HG03469 (cell line): ENCODE measurements at regions not wholly inside any gene's neighbourhood (a gene's known extent, or its start where the extent isn't known, plus 50 kb on each side); places are given as distances from the start of the nearest gene placed in this dataset.
"Not testable (repeated sequence)": the region's sequence is repeated elsewhere in the genome, so short reads cannot be mapped to it uniquely, and the experiment has no call there.

ENCODE experiments used
- ATAC-seq: cut with Tn5 transposase; IDR thresholded peaks from one replicate; pipeline ENCODE4 v1.9.1; 2021; ENCODE audit warnings: mild to moderate bottlenecking, moderate library complexity, moderate number of reproducible peaks; ENCODE audit not compliant: unreplicated experiment

DNA sequence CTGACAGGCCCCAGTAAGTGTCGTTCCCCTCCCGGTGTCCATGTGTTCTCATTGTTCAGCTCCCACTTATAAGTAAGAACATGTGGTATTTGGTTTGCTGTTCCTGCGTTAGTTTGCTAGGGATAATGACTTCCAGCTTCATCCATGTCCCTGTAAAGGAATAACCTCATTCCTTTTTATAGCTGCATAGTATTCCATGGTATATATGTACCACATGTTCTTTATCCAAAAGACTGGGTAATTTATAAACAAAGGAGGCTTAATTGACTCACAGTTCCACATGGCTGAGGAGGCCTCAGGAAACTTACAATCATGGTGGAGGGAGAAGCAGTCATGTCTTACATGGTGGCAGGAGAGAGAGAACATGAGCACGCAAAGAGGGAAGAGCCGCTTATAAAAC, 79.6 kb upstream of the CACUL1 start:
- ATAC-seq: not testable (repeated sequence)

DNA sequence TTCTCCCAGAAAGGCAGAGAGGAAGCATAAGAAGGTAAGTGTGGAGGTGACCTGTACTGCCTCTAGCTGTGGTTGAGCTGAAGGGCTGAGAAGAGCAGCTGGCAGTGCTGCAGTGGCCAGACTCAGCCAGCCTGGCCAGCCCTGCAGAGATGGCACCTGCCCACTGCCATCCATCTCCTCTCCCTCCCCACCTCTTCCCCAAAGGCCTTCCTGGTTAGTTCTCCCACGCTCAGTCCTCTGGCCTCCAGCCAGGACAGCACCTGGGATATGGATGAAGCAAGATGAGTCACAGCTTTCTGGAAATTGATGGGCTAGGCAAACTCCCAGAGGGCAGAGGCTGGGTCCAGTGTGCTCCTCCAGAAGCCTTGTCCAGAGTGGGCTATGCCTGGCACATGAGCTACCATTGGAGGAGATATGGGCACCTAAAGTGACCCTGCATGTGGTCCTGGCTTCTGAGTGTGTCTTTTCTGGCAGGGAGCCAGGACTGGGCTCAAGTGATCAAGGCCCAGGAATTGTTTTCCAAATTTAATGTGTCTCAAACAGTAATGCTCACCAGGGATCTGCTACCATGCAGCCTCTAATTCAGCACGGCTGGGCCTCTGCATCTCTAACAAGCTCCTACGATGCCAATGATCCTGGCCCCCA, 81.0 kb upstream of the CACUL1 start:
- ATAC-seq: no peak

DNA sequence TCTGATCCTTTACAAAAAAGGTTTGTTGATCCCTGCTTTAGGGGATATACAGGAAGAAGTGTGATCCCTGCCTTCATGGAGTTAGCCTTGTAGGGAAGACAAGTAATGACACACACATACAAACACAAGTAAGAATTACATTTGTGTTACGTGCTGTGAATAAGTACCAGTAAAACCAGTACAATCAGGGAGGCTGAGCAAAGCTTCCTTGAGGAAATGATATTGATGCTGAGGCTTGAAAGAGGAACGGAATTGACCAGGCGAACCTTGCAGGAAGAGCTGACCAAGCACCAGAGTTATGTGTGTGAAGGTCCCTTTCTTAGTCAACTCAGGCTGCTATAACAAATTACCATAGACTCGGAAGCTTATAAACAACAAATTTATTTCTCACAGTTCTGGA, 83.6 kb upstream of the CACUL1 start:
- ATAC-seq: no peak

DNA sequence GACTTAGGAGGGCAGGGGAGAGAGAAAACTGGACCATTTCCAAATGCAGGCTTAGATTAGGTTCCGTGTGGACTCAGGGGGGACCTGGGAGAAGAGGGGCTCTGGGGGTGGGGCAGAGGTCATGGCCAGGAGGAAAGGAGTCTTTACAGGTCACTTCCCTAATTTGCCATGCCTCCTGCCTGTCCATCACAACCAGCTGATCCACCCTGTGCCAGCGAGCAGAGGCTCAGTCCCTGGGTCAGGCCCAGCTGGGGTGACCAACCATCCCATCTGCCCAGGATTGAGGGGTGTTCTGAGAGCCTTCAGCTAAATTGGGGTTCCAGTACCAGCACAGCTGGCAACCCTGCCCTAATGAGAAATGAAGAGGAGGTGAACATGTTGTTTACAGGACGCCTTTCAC, 84.6 kb upstream of the CACUL1 start:
- no peak for ATAC-seq

DNA sequence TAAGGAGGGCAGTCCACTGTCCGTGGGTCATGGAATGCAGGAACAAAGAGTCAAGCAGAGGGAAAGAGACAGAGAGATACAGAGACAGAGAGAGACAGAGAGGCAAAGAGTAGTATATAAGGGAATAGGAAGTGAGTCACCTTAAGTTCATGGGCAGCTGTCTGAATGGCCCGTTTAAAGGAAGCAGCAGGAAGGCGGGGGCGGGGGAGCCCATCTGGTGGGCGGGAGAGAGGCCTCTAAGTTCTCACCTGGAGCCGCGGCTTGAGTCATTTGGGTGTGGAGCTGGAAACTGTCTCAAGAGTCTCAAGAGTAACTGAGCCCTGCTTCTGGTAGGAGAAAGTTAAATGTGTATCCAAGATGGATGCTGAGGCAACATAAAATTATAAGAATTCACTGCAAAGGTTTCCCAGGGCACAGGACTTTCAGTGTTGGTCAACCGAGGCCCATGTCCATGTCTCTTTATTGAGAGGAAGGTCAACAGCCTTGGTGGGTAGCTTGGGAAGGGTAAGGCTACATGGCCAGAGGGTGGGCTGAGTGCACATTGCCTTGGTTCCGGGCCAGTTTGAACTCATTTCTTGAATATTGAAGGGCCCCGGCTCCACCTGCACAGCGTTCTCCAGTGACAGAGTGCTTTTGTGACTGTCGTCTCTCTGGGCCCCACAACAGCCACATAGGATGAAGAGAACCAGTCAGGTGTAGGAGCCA, 85.5 kb upstream of the CACUL1 start:
- no peak for ATAC-seq

DNA sequence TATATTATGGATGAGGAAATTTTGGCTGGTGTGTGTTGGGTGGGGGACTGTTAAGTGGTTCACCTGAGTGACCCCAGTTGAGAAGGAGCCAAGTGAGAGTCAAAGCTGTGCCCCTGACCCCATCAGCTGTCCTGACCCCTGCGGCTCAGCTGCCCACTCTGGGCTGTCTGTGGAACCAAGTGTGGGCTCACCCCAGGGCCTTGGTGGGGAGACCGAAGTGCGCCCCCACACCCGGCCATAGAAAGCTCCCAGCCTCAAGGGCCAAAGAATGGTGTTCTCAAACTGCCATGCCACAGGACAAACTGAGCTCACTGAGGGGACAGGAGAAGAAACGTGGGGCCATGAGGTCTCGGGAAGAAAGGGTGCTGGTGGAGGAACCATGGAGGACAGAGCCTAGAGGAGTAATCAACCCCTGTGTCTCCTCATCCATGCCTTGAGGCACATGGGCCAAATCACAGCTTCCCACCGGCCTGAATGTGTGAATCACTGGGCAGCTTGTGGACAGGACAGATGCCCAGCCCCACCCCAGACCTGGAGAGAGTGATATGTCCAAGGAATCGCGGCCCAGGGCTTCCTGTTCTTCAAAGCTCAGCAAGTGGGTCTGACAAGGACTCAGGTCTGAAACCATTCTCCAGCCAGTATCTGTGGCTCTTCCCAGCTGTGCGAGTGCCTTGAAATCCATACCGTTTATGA, 86.2 kb upstream of the CACUL1 start:
- ATAC-seq: no peak

DNA sequence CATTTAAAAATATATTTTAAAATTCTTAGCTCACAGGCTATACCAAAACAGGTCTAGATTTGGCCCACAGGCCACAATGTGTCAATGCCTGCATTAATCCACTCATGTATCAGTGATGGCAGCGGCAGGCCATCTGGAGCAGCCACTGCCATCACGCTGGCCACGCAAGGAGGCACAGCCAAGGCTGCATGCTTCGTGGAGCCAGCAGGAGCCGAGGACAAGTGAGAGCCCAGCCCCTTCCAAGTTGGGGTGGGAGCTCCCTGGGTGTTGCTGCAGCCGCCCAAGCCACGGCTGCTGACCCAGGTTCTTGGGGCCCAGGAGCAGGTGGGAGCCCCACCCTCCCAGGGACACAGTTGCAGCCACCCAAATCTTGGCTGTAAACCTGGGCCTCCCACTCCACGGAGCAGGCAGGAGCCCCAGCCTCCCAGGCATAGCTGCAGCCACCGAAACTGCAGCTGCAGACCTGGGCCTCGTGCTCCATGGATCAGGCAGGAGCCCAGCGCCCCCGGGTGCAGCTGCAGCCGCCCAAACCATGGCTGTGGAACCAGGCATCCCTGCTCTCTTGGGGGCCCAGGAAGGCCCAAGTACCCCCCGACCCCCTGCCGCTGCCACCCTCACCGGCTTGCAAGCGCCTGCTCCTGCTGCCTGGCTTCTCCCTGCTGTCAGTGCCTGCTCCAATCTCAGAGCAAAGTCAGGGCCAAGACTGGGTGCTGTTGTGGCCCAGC, 87.3 kb upstream of the CACUL1 start:
- no peak for ATAC-seq

DNA sequence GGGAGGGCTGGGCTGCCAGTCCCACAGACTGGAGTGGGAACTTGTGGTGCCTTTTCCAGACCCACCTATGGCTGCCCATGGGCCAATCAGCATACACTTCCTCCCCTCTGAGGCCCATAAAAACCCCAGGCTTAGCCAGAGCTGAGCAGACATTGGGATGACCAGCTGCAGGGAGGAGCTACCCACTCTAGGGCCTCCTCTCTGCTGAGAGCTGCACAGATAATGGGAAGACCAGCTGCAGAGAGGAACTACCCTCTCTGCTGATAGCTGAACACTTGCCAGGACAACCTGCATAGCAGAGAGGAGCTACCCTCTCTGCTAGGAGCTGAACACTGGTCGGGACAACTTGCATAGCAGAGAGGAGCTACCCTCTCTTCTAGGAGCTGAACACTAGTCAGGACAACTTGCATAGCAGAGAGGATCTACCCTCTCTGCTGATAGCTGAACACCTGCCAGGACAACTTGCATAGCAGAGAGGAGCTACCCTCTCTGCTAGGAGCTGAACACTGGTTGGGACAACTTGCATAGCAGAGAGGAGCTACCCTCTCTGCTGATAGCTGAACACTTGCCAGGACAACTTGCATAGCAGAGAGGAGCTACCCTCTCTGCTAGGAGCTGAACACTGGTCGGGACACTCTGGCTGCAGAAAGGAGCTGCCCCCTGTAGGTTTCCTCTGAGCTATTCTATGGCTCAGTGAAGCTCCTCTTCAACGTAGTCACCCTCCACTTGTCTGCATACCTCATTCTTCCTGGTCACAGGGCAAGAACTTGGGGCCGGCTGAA, 88.3 kb upstream of the CACUL1 start:
- ATAC-seq: no peak

DNA sequence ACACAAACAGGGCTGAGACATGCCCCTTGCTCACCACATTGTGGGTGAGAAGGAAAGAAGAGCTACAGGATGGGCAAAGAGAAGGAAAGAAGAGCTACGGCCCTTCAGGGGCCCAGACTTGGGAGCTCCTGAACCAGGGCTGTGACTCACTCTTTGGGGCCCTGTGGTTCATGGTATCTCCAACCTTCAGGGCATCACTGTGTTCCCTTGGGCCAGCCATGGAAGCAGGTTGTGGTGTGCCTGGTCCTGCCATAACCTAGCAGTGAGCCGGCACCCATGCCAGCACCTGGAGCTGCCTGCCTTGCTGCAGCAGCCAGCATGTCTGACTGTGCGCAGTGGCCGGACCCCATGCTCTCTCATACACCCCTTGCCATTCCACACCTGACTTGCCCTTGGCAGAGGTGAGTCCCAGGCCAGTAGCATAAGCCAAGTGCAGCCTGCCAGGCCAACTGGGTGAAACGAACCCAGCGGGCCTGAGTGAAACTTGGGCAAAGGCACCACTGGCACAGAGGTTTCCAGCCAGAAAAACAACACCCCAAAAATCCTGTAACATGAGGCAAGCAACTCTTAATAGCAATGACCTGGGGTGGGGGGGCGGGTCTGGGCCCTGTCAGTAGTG, 89.0 kb upstream of the CACUL1 start:
- ATAC-seq: no peak

DNA sequence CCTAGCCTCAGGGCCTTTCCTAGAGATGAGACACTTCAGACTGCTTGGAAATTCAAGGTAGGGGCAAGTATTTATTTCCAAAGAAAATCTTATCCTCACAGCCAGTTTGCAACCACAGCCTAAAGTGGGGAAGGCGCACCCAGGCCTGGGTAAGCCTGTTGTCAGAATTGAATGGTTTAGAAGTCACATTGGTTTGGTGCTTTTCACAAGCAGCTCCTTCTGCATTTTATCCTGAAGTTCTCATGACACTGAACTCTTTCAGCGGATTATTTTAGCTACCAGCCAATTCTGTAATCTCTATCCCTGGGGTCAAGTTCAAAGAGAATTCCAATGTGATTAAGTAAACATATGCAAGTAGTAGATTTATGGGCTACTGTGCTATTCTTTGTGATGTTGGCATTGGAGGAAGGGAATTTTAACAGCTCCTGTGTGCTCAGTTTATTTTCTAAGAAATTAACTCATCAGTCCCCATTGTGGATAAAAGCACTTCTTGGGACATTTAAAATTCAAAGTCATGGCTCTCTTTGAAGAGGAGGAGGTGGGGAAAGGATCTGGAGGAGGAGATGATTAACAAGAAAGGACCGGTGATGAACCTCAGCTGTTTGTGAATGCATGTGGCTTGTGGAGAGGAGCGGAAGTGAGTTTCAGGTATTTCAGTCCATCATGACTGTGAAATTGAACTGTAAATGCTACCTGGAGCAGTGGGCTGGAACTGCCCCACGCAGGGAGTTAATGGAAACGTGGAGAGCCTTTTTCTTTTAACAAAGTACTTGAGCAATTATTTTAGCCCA, 90.2 kb upstream of the CACUL1 start:
- ATAC-seq: no peak

DNA sequence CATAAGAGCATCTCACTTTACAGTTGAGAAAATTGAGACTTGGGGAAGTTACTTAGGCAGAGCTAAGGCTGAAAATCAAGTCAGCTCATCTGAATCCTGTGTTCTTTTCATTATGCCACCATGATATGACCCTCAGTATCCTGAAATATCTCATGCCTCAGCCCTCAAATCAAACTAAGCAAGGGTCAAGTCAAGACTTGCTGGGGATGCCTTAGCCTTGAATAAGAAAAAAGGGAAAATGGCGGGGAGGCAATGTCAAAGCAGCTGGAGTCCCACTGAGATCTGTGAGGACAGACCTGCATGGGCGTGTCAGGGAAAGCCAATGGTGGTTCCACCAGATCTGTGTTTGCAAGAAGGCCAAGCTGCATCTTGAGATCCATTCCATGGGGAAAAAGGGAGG, 91.0 kb upstream of the CACUL1 start:
- ATAC-seq: no peak

DNA sequence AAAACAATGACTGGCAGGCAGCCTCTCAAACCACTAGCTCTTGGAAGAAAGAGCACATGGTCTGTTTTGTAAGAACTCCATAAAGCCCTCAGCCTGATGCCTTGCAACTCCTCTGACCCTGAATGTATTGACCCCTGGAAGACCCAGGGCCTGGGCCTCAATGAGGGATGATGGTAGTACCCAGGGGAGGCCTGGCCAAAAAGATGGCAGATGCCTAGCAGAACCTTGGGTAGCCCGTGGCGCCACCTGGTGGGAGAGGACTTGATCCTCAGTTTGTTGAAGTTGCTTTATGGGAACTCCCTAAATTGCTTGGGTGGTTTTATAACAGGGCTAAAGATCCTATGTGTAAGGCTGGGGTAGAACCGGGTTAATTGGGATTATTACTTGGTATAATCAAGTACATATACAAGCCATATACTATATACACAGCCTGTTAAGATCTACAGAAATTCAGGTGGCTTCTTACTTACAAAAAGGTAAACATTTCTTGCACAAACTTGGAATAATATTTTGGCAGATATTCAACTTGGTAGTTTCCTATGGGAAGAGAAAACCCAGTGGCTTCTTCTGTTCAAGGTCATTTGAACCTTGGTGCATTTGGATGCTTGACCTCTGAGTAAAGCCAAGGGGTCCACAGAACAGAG, 95.8 kb upstream of the CACUL1 start:
- ATAC-seq: peak; percentile 46

DNA sequence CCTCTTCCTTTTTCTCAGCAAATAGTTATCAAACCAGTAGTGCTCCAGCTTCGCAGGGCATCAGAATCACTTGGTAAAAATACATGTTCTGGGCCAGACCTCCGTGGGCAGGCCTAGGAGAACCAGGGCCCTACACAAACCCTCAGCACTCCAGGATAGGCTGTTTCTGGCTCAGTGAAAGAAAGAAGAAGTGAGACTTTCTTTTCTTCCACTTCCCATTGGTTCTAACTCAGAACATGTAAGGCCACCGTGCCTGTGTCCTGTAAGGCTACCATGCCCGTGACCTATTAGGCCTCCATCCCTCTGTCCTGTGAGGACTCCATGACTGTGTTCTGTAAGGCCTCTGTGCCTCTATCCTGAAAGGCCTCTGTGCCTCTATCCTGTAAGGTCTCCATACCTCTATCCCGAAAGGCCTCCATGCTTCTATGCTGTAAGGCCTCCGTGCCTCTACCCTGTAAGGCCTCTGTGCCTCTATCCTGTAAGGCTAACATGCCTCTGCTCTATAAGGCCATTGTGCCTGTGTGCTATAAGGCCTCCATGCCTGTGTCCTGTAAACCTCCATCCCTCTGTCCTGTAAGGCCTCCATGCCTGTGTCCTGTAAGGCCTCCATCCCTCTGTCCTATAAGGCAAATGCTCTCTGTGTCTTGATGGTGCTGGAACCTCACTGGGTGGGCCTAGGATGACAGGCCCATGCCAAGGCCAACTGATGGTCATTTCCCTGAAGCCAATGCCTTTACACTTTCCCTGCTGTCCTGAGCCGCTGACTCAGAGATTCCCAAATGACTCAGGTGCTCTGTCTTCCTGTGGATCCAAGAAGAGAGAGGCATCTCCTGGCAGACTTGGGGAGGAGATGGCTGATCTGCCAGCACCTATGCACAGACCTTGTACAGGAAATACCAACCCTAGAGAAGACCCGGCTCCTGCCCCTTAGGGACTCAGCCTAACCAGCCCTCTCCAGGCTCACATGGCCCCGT, 96.6 kb upstream of the CACUL1 start:
- peak; percentile 80 for ATAC-seq

DNA sequence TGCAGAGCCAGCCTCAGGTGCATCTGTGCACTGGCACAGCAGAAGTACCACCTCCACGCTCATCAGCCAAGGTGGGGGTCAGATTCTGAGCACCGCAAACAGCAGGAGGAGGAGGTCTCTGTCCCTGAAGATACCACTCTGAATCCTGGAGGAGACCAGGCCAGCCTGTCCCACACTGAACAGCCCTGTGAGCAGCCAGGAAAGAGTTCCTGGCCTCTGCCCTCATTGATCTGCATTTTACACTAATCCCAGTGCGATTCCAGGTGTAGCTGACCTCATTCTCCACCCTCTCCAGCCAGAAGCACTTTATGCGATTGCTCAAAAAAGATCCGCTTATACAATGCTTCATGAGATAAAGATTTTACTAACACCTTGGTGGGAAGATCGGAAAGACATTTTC, 99.1 kb upstream of the CACUL1 start:
- no peak for ATAC-seq

DNA sequence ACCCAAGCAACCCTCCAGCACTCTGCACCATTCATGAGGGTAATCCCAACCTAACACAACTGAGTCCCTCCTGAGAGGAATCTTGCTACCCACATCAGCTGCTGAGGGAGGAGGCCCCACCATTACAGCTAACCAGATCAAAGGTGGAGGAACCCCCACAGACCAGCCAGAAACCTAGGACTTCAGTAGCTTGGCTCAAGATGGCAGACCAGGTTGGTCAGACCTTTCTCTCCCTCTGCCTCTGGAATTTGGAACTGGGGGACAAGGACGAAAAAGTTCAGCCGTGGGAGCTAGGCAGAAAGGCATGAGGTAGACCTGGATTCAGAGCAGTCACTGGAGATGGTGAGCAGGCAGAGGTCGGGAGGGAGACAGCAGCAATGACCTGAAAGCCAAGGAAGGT, 101.3 kb upstream of the CACUL1 start:
- ATAC-seq: no peak

DNA sequence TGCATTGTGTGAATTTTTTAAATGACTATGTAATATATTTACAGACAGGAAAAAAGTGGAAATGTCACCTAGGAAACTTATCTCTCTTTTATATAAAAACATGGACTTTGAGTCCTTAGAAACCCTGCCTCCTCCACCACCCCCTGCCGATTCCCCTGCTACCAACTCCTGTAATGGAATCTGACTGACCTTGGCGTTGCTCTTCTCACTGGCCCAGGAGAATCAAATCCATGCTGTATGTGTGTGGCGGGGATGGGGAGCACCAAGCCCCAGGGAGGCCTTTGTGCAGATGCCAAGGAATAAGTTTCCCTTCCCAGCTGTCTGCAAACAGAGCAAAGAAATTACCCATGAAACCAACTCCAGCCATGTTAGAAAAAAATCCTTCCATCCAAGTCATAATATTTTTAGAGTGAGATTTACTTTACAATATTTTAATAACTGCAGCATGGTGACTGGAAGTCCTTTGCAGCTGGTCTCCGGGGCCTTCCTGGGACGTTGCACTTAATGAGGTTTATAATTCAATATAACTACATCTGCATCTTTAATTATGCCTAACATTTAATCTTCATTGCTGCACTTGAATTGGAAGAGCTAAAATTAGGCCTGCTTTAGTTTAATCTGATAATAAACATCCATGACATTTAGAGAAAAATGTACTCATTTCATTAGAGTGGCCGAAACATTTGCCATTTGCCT, 111.4 kb upstream of the CACUL1 start:
- no peak for ATAC-seq

DNA sequence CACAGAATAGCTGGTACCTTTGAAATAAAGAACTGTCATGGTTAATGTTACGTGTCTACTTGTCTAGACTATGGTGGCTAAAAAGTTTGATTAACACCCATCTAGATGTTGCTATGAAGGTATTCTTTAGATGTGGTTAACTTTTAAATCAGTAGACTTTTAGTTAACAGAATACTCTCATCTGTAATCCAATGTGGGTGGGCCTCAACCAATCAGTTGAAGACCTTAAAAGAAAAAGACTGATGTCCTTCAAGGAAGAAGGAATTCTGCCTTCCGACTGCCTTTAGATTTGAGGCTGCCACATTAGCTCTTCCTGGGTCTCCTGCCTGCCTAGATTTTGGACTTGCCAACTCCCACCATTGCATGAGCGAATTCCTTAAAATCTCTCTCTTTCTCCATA, 113.0 kb upstream of the CACUL1 start:
- ATAC-seq: no peak
